ENCODE measurements at regions not wholly inside any gene's neighbourhood (a gene's known extent, or its start where the extent isn't known, plus 50 kb on each side); places are given as distances from the start of the nearest gene placed in this dataset.

GRCh38 chr18:50507120-50507590 lies 52.7 kb upstream of the MAPK4 start:
- peak in 1 of 2 donors; percentile 29 for DNase-seq (ENCODE audit: low spot score in 2 of 2)
- no peaks in the 10 kb centered on the region for H3K9me3 ChIP-seq
- no peaks in the 10 kb centered on the region for H3K36me3 ChIP-seq
- H3K4me3 ChIP-seq = no peak overlapping the region
- no peak overlapping the region for H3K27ac ChIP-seq
- no peak for TF ChIP-seq POLR2A (IDR thresholded peaks at IDR 0.05)
- no peak for TF ChIP-seq POLR2AphosphoS5 (IDR thresholded peaks at IDR 0.05)
- peak in 2 of 3 donors; percentile 39 to 44 for TF ChIP-seq CTCF (IDR thresholded peaks at IDR 0.05)
- no peaks in the 10 kb centered on the region for H3K4me1 ChIP-seq
- H3K27me3 ChIP-seq = no peaks in the 10 kb centered on the region
- intact Hi-C loops (cut with DNase I; ENCODE audit: low total_unique reads) = loop anchor here (5.0 kb wide), 1 partner anchor 280 kb away; no protein-coding TSS in a partner anchor

- Histone ChIP-seq H3K9me3 (no peaks in the 10 kb centered on the region), H3K4me3 (no peak overlapping the region), H3K27ac (no peak overlapping the region), H3K27me3 (no peaks in the 10 kb centered on the region), H3K4me1 (no peaks in the 10 kb centered on the region), H3K36me3 (no peaks in the 10 kb centered on the region)
- TF ChIP-seq CTCF (IDR thresholded peaks at IDR 0.05) (no peak), POLR2AphosphoS5 (IDR thresholded peaks at IDR 0.05) (no peak), POLR2A (IDR thresholded peaks at IDR 0.05) (no peak)
- DNase-seq (ENCODE audit: low spot score in 2 of 2) = no peak
- intact Hi-C loops (cut with DNase I; ENCODE audit: low total_unique reads) = loop anchor here (5.0 kb wide), 1 partner anchor 279 kb away; no protein-coding TSS in a partner anchor
Measured at GRCh38 chr18:50508228-50508627, 51.7 kb upstream of the MAPK4 start.

- H3K27ac ChIP-seq = no peak overlapping the region
- intact Hi-C loops (cut with DNase I; ENCODE audit: low total_unique reads) = loop anchor here (5.0 kb wide), 1 partner anchor 278 kb away; no protein-coding TSS in a partner anchor
Measured at GRCh38 chr18:50509012-50509411, 50.9 kb upstream of the MAPK4 start.

More at GRCh38 chr18:50509012-50509411, 50.9 kb upstream of the MAPK4 start:
- H3K36me3 ChIP-seq = no peaks in the 10 kb centered on the region
- no peaks in the 10 kb centered on the region for H3K27me3 ChIP-seq
- no peak overlapping the region for H3K4me3 ChIP-seq
- no peak for DNase-seq (ENCODE audit: low spot score in 2 of 2)
- TF ChIP-seq POLR2A (IDR thresholded peaks at IDR 0.05) = no peak
- no peaks in the 10 kb centered on the region for H3K4me1 ChIP-seq
- H3K9me3 ChIP-seq = no peaks in the 10 kb centered on the region
